ENCODE measurements at regions not wholly inside any gene's neighbourhood (a gene's known extent, or its start where the extent isn't known, plus 50 kb on each side); places are given as distances from the start of the nearest gene placed in this dataset.

- no peak for DNase-seq
Measured at GRCh38 chr18:64208516-64208915, 59.6 kb upstream of the LINC00305 start.

GRCh38 chr18:64207820-64208219 lies 58.9 kb upstream of the LINC00305 start:
- no peak for DNase-seq

- DNase-seq = no peak
Measured at GRCh38 chr18:64203295-64203694, 54.4 kb upstream of the LINC00305 start.

- no peak for DNase-seq
Measured at GRCh38 chr18:64202863-64203262, 54.0 kb upstream of the LINC00305 start.

GRCh38 chr18:64202210-64202836 lies 53.4 kb upstream of the LINC00305 start:
- no peak for DNase-seq

GRCh38 chr18:64201781-64202180 lies 52.9 kb upstream of the LINC00305 start:
- no peak for DNase-seq

GRCh38 chr18:64199581-64199980 lies 50.7 kb upstream of the LINC00305 start:
- no peak for DNase-seq
